HuH-7.5 (cell line): ENCODE measurements at regions not wholly inside any gene's neighbourhood (a gene's known extent, or its start where the extent isn't known, plus 50 kb on each side); places are given as distances from the start of the nearest gene placed in this dataset.

Experiments used
- DNase-seq: peaks from one replicate; pipeline ENCODE4 v3.0.0; 2011; ENCODE audit warnings: low spot score

DNA sequence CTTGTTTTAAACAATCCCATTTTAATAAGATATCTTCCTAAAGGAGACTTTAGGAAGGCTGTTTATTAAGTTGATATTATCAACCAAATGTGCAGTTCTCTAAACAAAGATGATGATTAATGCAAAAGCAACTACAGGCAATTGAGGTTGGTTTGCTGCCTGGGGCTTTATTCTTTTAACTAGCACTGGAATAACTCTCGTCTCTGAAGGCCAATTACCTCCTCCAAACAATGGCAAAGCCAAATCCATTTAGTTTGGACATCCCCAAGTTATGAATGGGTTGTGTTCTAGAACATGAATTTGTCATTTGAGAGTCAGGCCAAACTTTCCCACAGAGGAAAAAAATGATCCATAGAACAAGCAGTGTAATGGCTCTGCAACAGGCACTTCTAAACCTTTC, 114.1 kb downstream of the SLC16A9 start:
- DNase-seq, result no peak

DNA sequence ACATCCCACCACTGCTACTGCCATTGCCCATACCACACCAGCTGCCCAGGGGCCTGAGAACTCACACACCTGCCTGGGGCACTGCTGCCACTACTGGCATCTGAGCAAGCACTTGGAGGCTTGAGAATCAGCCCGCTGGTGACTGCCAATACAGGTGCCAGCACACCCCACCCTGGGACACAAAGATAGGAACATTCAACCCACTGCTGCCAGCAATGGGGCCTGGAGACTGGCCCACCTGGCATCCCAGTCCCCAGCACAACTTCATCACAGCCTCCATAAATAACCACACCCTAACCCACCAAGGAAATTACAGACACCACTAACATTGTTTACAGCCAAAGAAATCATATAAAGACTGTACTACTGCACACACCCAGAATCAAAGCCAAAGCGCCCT, 115.9 kb downstream of the SLC16A9 start:
- no peak for DNase-seq

GRCh38 chr10:59589796-59590195, 119.9 kb downstream of the SLC16A9 start:
- DNase-seq, result no peak

DNA sequence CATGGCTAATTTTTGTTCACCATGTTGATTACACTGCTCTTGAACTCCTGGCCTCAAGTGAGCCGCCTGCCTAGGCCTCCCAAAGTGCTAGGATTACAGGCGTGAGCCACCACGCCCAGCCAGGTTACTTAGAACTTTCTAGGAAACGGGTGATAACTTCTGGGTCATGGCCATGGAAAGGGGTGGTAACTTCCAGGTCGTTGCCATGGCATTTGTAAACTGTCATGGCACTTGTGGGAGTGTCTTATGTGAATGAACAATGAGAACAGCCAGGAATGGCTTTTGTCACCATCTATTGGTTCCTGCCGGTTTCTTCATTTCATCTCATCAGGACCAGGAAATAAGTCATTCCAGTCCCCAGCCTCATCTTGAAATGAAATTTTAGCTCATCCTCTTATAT, 120.9 kb downstream of the SLC16A9 start:
- DNase-seq, result no peak

- DNase-seq, result no peak
These were observed 121.9 kb downstream of the SLC16A9 start for GRCh38 chr10:59587756-59588140.

GRCh38 chr10:59587083-59587755, 122.4 kb downstream of the SLC16A9 start:
- DNase-seq, result no peak

GRCh38 chr10:59586407-59586891, 123.2 kb downstream of the SLC16A9 start:
- DNase-seq, result no peak

DNA sequence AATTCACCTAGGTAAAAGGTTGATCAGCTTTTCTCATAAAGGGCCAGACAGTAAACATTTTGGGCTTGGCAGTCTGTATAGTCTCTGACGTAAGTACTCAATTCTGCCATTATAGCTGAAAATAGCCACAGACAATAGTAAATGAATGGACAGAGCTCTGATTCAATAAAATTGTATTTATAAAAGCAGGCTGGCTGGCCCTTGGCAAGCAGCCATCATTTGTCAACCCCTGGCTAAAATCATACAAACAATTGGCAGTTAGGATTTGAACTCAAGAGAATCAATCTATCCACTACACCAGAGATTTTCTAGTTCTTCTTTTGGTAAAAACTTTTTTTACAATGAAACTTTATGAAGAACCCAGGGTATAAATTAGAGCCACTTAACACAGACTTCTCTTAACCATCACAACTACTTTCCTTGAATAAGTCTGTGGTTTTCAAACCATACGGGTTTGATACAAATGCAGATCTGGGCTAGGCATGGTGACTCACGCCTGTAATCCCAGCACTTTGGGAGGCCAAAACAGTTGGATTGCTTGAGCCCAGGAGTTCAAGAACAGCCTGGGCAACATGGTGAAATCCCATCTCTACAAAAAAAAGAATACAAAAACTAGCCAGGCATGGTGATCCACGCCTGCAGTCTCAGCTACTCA, 124.5 kb downstream of the SLC16A9 start:
- no peak for DNase-seq

- DNase-seq, result no peak
These were observed 126.9 kb downstream of the SLC16A9 start for GRCh38 chr10:59582780-59583179.

GRCh38 chr10:59582058-59582457, 127.6 kb downstream of the SLC16A9 start:
- no peak for DNase-seq

DNA sequence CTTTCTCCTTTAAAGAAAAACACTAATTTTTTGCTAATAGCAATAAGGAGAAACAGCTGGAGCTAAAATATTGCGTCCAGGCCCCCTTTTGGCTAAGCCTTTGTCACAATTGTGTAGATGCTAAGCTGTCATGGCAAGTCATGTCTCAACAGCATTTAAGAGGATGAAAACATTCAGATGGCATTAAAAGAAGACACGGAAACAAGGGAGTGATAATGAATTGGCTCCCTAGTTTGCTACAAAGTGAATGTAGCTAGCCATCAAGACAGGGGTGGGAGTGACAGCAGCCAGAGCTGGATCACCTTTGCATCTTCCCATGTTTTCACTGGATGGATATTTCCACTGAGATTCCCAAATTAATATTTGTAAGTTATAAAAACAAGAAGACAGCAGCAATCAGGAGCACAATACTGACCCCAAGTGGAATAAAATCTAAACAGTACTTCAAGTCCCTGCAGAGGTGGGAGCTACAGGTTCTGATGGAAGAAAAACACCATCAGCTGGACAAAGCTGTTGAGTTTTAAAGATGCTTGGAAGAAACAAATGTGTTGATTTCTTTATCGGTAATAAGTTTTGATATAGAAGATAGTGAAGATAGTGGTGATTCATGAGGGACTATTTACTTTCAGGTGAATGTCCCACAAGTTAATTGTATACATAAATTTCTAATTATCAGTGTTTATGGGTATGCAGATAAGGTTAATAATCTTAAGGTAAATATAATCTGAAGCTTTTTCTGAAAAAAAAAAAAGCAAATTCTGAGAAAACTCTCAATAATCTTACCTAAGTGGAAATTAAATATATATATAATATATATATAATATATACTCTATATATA, 129.4 kb downstream of the SLC16A9 start:
- DNase-seq, result peak; percentile 11

DNA sequence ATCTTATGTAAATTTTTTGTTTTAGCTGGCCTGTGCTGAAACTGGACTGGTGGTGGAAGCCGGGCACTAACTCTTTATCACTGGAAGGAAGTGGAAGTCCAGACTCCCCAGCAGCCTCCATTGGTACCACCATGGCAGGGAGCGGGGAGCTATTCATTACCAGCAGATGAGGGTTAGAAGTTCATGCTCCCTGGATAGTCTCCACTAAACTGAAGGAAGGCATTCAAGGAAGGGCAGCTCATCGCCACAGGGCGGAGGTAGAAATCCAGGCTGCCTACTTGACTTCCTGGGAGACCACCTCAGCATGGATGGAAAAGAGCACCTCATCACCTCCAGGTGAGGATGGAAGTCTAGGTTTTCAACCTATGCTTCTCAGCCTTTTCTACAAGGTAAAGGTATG, 130.9 kb downstream of the SLC16A9 start:
- no peak for DNase-seq

GRCh38 chr10:59577984-59578383, 131.7 kb downstream of the SLC16A9 start:
- no peak for DNase-seq

- DNase-seq, result no peak
These were observed 134.4 kb downstream of the SLC16A9 start for GRCh38 chr10:59575269-59575668.

- DNase-seq, result no peak
These were observed 146.1 kb downstream of the SLC16A9 start for GRCh38 chr10:59563531-59563930.

GRCh38 chr10:59562126-59562525, 147.5 kb downstream of the SLC16A9 start:
- no peak for DNase-seq

GRCh38 chr10:59561477-59562121, 148.1 kb downstream of the SLC16A9 start:
- DNase-seq, result no peak

- DNase-seq, result no peak
These were observed 148.7 kb downstream of the SLC16A9 start for GRCh38 chr10:59560990-59561389.

DNA sequence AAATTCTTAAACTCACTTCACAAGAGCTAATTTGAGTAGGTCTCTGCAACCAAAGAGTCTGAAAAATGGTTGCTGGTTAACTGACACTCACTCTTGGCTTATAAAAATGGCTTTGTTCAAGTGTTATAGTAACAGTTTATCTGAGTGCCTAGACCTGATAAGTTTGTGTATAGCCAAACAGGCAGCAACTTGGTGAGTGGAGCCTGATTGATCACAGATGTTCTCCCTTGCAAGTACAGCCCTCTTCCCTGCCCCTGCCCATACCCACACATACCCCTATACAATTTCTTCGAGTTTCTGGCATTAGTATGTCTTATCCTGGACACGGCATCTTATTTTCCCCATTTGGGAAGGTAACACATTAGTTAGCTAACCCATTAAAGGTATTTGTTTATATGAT, 149.5 kb downstream of the SLC16A9 start:
- no peak for DNase-seq

- no peak for DNase-seq
These were observed 151.6 kb downstream of the SLC16A9 start for GRCh38 chr10:59558066-59558465.

DNA sequence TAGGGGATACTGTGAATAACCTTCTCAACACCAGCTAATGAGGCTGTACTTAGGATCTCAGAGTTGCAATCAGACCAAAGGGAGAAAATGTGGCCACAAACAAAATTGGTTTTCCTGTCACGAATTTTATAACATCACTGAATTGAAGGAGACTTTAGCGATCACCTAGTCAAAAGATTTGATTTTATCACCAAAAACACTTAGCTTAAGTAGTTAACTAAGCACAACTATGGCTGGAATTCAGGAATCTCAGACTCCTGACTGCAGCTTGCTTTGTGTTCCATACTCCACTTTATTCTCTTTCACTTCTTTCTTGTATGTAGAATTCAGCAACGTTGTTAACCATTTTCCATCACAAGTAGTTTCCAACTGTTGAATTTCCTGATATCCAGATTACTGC, 152.0 kb downstream of the SLC16A9 start:
- no peak for DNase-seq

GRCh38 chr10:59557052-59557451, 152.6 kb downstream of the SLC16A9 start:
- no peak for DNase-seq
